Mucosa of descending colon (tissue), 3 donors: ENCODE measurements at regions not wholly inside any gene's neighbourhood (a gene's known extent, or its start where the extent isn't known, plus 50 kb on each side); places are given as distances from the start of the nearest gene placed in this dataset.
"Not testable (repeated sequence)": the region's sequence is repeated elsewhere in the genome, so short reads cannot be mapped to it uniquely, and the experiment has no call there.

Source experiments
- ATAC-seq: fragments of 200-7000 bp; cut with Tn5 transposase; one replicate; pipeline ENCODE4 v1.9.1; 2020; ENCODE audit warnings: mild to moderate bottlenecking, moderate library complexity
- DNase-seq, 3 donors: peaks; one replicate each; pipeline ENCODE4 v3.0.0-alpha.2; 2020
- H3K36me3 ChIP-seq: fragments of 200-600 bp; one replicate; pipeline ENCODE4 v1.8.0; 2021; ENCODE audit warnings: low read depth, mild to moderate bottlenecking
- H3K4me1 ChIP-seq: fragments of 200-600 bp; one replicate; pipeline ENCODE4 v1.8.0; 2021; ENCODE audit warnings: low read depth, mild to moderate bottlenecking
- H3K4me3 ChIP-seq: fragments of 200-600 bp; one replicate; pipeline ENCODE4 v1.8.0; 2021; ENCODE audit warnings: mild to moderate bottlenecking
- H3K9me3 ChIP-seq: fragments of 200-600 bp; one replicate; pipeline ENCODE4 v1.8.0; 2021; ENCODE audit warnings: mild to moderate bottlenecking
- CTCF ChIP-seq: fragments of 200-600 bp; IDR thresholded peaks from one replicate; pipeline ENCODE4 v1.8.0; 2022; ENCODE audit warnings: antibody characterized with exemption, mild to moderate bottlenecking
- intact Hi-C, 2 donors: fragments of 100-400 bp; cut with DNase I in 1 of 2; cut with micrococcal nuclease in 1 of 2; formaldehyde crosslinking; loops; one replicate each; pipeline versions ENCODE4 v1.11.0 to v1.11.1; 2022; cut with DNase I, micrococcal nuclease
- donor health status: DM: no; HTN: no; CAD: no; lungs with moderate emphysema.
- donor health status: DM: no; HTN: no; CAD: no.
- donor health status: DM: no; HTN: yes; CAD: no.

- DNase-seq (no peak), ATAC-seq (no peak)
- intact Hi-C loops, result no loop called here
- no peaks in the 10 kb centered on the region for H3K36me3 ChIP-seq
- no peaks in the 10 kb centered on the region for H3K9me3 ChIP-seq
- H3K4me3 ChIP-seq, result no peak overlapping the region
- H3K4me1 ChIP-seq, result no peaks in the 10 kb centered on the region
- no peak for TF ChIP-seq CTCF
These were observed 57.8 kb downstream of the OR2B2 start for GRCh38 chr6:27854421-27854820.

- no peaks in the 10 kb centered on the region for H3K9me3 ChIP-seq
- intact Hi-C loops, result no loop called here
- no peak for ATAC-seq
- H3K4me3 ChIP-seq, result no peak overlapping the region
- no peak for DNase-seq
- TF ChIP-seq CTCF, result no peak
- no peaks in the 10 kb centered on the region for H3K36me3 ChIP-seq
- H3K4me1 ChIP-seq, result no peaks in the 10 kb centered on the region
These were observed 60.8 kb downstream of the OR2B2 start for GRCh38 chr6:27851440-27851839.

GRCh38 chr6:27849001-27849400 lies 63.2 kb downstream of the OR2B2 start:
- DNase-seq, H3K36me3 ChIP-seq, H3K4me1 ChIP-seq, H3K9me3 ChIP-seq, H3K4me3 ChIP-seq, ATAC-seq, intact Hi-C loops: not testable (repeated sequence)

- no peak for TF ChIP-seq CTCF
- no peak for DNase-seq
- no peak for ATAC-seq
- H3K4me3 ChIP-seq, result no peak overlapping the region
- no peaks in the 10 kb centered on the region for H3K4me1 ChIP-seq
- no peaks in the 10 kb centered on the region for H3K9me3 ChIP-seq
- H3K36me3 ChIP-seq, result no peaks in the 10 kb centered on the region
- intact Hi-C loops, result no loop called here
These were observed 64.5 kb downstream of the OR2B2 start for GRCh38 chr6:27847706-27848105.

- H3K36me3 ChIP-seq, result no peaks in the 10 kb centered on the region
- H3K4me3 ChIP-seq, result no peak overlapping the region
- no peak for TF ChIP-seq CTCF
- H3K4me1 ChIP-seq, result no peaks in the 10 kb centered on the region
- intact Hi-C loops, result no loop called here
- H3K9me3 ChIP-seq, result no peaks in the 10 kb centered on the region
- DNase-seq (no peak), ATAC-seq (no peak)
These were observed 71.6 kb downstream of the OR2B2 start for GRCh38 chr6:27840572-27840971.

GRCh38 chr6:27839626-27840475 lies 72.3 kb downstream of the OR2B2 start:
- peaks cover 3% of the 10 kb centered on the region for H3K4me1 ChIP-seq
- no peaks in the 10 kb centered on the region for H3K9me3 ChIP-seq
- TF ChIP-seq CTCF, result no peak
- intact Hi-C loops, result no loop called here
- DNase-seq, result peak in 1 of 3 donors; percentile 82
- no peaks in the 10 kb centered on the region for H3K36me3 ChIP-seq
- peak; percentile 10 for ATAC-seq
- peak overlapping the region; percentile 24 for H3K4me3 ChIP-seq
